Activated CD4-positive, alpha-beta T cell treated with anti-CD3 and anti-CD28 coated beads, Interleukin-2, amount 50 U/mL, for 48 hours (primary cell): ENCODE measurements at regions not wholly inside any gene's neighbourhood (a gene's known extent, or its start where the extent isn't known, plus 50 kb on each side); places are given as distances from the start of the nearest gene placed in this dataset.
"Not testable (repeated sequence)": the region's sequence is repeated elsewhere in the genome, so short reads cannot be mapped to it uniquely, and the experiment has no call there.

Experiments
- DNase-seq, 2 experiments: peaks; one replicate each; pipeline ENCODE4 v3.0.0-alpha.2; 2020

GRCh38 chr5:2872676-2873075, 121.2 kb upstream of the IRX2 start:
- DNase-seq = no peak

GRCh38 chr5:2871282-2871681, 119.8 kb upstream of the IRX2 start:
- no peak for DNase-seq

- DNase-seq = no peak
Observed at GRCh38 chr5:2869471-2869870, 118.0 kb upstream of the IRX2 start.

- no peak for DNase-seq
Observed at GRCh38 chr5:2867373-2867933, 116.0 kb upstream of the IRX2 start.

GRCh38 chr5:2866662-2867372, 115.3 kb upstream of the IRX2 start:
- DNase-seq = no peak

GRCh38 chr5:2865856-2866255, 114.4 kb upstream of the IRX2 start:
- no peak for DNase-seq

- DNase-seq = no peak
Observed at GRCh38 chr5:2864515-2865105, 113.1 kb upstream of the IRX2 start.

GRCh38 chr5:2863675-2864433, 112.4 kb upstream of the IRX2 start:
- no peak for DNase-seq

- DNase-seq = no peak
Observed at GRCh38 chr5:2863133-2863532, 111.7 kb upstream of the IRX2 start.

- not testable (repeated sequence) for DNase-seq
Observed at GRCh38 chr5:2862176-2862575, 110.7 kb upstream of the IRX2 start.

- no peak for DNase-seq
Observed at GRCh38 chr5:2861605-2862004, 110.1 kb upstream of the IRX2 start.

- DNase-seq = no peak
Observed at GRCh38 chr5:2860101-2860500, 108.6 kb upstream of the IRX2 start.

- no peak for DNase-seq
Observed at GRCh38 chr5:2857837-2858236, 106.4 kb upstream of the IRX2 start.

GRCh38 chr5:2856206-2856605, 104.7 kb upstream of the IRX2 start:
- no peak for DNase-seq

GRCh38 chr5:2852446-2852845, 101.0 kb upstream of the IRX2 start:
- no peak for DNase-seq

GRCh38 chr5:2851895-2852294, 100.4 kb upstream of the IRX2 start:
- no peak for DNase-seq

GRCh38 chr5:2849429-2849828, 98.0 kb upstream of the IRX2 start:
- no peak for DNase-seq

GRCh38 chr5:2848619-2849018, 97.1 kb upstream of the IRX2 start:
- no peak for DNase-seq

GRCh38 chr5:2847608-2848007, 96.1 kb upstream of the IRX2 start:
- no peak for DNase-seq

GRCh38 chr5:2841208-2841607, 89.7 kb upstream of the IRX2 start:
- no peak for DNase-seq

GRCh38 chr5:2840372-2840915, 89.0 kb upstream of the IRX2 start:
- no peak for DNase-seq

- DNase-seq = no peak
Observed at GRCh38 chr5:2836133-2836532, 84.7 kb upstream of the IRX2 start.

- DNase-seq = no peak
Observed at GRCh38 chr5:2833556-2833955, 82.1 kb upstream of the IRX2 start.

- no peak for DNase-seq
Observed at GRCh38 chr5:2832394-2832793, 80.9 kb upstream of the IRX2 start.
